ENCODE measurements at regions not wholly inside any gene's neighbourhood (a gene's known extent, or its start where the extent isn't known, plus 50 kb on each side); places are given as distances from the start of the nearest gene placed in this dataset.

GRCh38 chr18:25454270-25454659, 102.3 kb upstream of the ZNF521 start:
- no peak for TF ChIP-seq EZH2 (IDR thresholded peaks at IDR 0.05; ENCODE audit: borderline replicate concordance, insufficient read depth, low read depth, low read length, poor library complexity, severe bottlenecking)
- TF ChIP-seq, protein P1, sequence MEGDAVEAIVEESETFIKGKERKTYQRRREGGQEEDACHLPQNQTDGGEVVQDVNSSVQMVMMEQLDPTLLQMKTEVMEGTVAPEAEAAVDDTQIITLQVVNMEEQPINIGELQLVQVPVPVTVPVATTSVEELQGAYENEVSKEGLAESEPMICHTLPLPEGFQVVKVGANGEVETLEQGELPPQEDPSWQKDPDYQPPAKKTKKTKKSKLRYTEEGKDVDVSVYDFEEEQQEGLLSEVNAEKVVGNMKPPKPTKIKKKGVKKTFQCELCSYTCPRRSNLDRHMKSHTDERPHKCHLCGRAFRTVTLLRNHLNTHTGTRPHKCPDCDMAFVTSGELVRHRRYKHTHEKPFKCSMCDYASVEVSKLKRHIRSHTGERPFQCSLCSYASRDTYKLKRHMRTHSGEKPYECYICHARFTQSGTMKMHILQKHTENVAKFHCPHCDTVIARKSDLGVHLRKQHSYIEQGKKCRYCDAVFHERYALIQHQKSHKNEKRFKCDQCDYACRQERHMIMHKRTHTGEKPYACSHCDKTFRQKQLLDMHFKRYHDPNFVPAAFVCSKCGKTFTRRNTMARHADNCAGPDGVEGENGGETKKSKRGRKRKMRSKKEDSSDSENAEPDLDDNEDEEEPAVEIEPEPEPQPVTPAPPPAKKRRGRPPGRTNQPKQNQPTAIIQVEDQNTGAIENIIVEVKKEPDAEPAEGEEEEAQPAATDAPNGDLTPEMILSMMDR (IDR thresholded peaks at IDR 0.05), result no peak

Data from B cell (primary cell).